OCI-LY1 (cell line): ENCODE measurements at regions not wholly inside any gene's neighbourhood (a gene's known extent, or its start where the extent isn't known, plus 50 kb on each side); places are given as distances from the start of the nearest gene placed in this dataset.

Source experiments
- EZH2 ChIP-seq: fragments of 200-600 bp; sonication (generic), shearing (Covaris generic); IDR thresholded peaks from 2 replicates; pipeline ENCODE4 v1.8.0; 2017; ENCODE audit warnings: borderline replicate concordance, mixed run types, mild to moderate bottlenecking, antibody characterized with exemption, low read length, moderate library complexity, mixed read lengths
- TF ChIP-seq, protein P1 (sequence below): fragments of 200-600 bp; sonication (generic), shearing (Covaris generic); IDR thresholded peaks from 2 replicates; pipeline ENCODE4 v1.5.1; 2017; ENCODE audit warnings: mild to moderate bottlenecking, antibody characterized with exemption, low read length, moderate library complexity, mixed read lengths

DNA sequence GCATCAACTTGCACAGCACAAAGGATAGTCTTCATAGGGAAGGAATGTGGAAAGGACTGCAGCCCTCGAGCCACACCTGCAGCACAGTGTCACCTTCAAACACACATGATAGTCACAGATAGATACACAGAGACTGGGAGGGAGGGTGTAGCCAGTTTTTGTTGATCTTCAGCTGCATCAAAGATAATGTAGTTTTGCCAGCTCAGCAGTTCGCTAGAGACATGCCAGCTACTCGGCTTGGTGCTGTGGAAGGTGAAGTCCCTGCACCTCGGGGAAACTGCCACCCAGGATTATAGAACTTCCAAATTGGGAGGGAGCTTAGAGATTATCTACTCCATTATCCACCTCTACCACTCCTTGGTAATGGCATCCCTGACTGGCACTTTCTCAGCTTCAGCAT, 92.9 kb upstream of the PAK3 start:
- TF ChIP-seq, protein P1, sequence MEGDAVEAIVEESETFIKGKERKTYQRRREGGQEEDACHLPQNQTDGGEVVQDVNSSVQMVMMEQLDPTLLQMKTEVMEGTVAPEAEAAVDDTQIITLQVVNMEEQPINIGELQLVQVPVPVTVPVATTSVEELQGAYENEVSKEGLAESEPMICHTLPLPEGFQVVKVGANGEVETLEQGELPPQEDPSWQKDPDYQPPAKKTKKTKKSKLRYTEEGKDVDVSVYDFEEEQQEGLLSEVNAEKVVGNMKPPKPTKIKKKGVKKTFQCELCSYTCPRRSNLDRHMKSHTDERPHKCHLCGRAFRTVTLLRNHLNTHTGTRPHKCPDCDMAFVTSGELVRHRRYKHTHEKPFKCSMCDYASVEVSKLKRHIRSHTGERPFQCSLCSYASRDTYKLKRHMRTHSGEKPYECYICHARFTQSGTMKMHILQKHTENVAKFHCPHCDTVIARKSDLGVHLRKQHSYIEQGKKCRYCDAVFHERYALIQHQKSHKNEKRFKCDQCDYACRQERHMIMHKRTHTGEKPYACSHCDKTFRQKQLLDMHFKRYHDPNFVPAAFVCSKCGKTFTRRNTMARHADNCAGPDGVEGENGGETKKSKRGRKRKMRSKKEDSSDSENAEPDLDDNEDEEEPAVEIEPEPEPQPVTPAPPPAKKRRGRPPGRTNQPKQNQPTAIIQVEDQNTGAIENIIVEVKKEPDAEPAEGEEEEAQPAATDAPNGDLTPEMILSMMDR = no peak
- TF ChIP-seq EZH2 = no peak
